ENCODE measurements at regions not wholly inside any gene's neighbourhood (a gene's known extent, or its start where the extent isn't known, plus 50 kb on each side); places are given as distances from the start of the nearest gene placed in this dataset.

DNA sequence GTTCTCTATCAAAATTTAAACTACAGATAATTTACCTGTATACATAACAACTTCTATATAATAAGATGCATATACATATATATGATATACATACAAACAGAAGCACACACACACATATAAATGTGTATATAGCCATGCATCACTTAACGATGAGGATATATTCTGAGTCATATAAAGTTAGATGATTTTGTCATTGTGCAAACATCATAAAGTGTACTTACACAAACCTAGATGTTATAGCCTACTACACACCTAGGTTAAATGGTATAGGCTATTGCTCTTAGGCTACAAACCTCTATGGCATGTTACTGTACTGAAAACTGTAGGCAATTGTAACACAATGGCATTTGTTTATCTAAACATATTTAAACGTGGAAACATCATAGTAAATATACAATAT lies 937.6 kb upstream of the KCND2 start:
- POLR2A ChIA-PET (ENCODE audit: unreplicated experiment), result no interaction called here
- Histone ChIP-seq H3K18ac (ENCODE audit: low read depth, low read length) (no peak overlapping the region), H4K8ac (ENCODE audit: low read depth in 2 of 2, low read length in 2 of 2) (no peak overlapping the region), H3K79me1 (ENCODE audit: low read depth in 1 of 2, low read length in 2 of 2) (no peaks in the 10 kb centered on the region), H3K9ac (ENCODE audit: low read depth, low read length) (no peak overlapping the region), H2BK5ac (ENCODE audit: low read depth, low read length, poor library complexity, severe bottlenecking) (no peak overlapping the region), H2AFZ (replicated peaks; ENCODE audit: low read length, poor library complexity) (no peak overlapping the region), H4K91ac (ENCODE audit: insufficient read depth, low read depth, low read length) (no peak overlapping the region), H3K27ac (ENCODE audit: insufficient read depth, low read length) (no peak overlapping the region), H3K14ac (replicated peaks; ENCODE audit: low read depth, low read length) (no peak overlapping the region), H2BK20ac (ENCODE audit: low read depth, low read length) (no peak overlapping the region), H3K56ac (ENCODE audit: extremely low read depth, insufficient read depth, low read length) (no peak overlapping the region), H2BK120ac (ENCODE audit: low read depth, low read length) (no peak overlapping the region), H3K4me1 (ENCODE audit: control insufficient read depth, insufficient read depth, low read length) (no peaks in the 10 kb centered on the region), H2AK5ac (ENCODE audit: low read depth, low read length) (no peak overlapping the region), H3K4me2 (ENCODE audit: low read depth, low read length) (no peak overlapping the region), H3K27me3 (ENCODE audit: control insufficient read depth, insufficient read depth, low read length) (no peaks in the 10 kb centered on the region), H3K4me3 (ENCODE audit: insufficient read depth, low read depth, low read length) (no peak overlapping the region), H2AK9ac (replicated peaks; ENCODE audit: low read depth, low read length, poor library complexity) (no peak overlapping the region), H3K36me3 (ENCODE audit: control insufficient read depth, insufficient read depth, low read length) (no peaks in the 10 kb centered on the region), H4K5ac (ENCODE audit: low read depth, low read length) (no peak overlapping the region), H3K9me3 (ENCODE audit: control insufficient read depth, insufficient read depth, low read length) (peaks cover 3% of the 10 kb centered on the region), H3K9me1 (ENCODE audit: insufficient read depth, low read length) (no peaks in the 10 kb centered on the region), H3K4ac (ENCODE audit: low read depth, low read length) (no peak overlapping the region), H3K23ac (ENCODE audit: low read depth, low read length) (no peak overlapping the region), H2BK15ac (ENCODE audit: low read depth, low read length) (no peak overlapping the region), H4K20me1 (ENCODE audit: insufficient read depth, low read length) (no peaks in the 10 kb centered on the region)
- dilution Hi-C loops (cut with HindIII; ENCODE audit: low sequenced_read_pairs, unreplicated experiment) (no loop called here), intact Hi-C loops (cut with micrococcal nuclease) (no loop called here), in situ Hi-C loops (cut with MboI; ENCODE audit: low sequenced_read_pairs) (no loop called here)
- DNase-seq (no peak), ATAC-seq (ENCODE audit: low read depth) (no peak)
- no TSS peak for BruUV-seq (replicated peaks)
- CTCF ChIA-PET, result no interaction called here
- no CpG with 5 or more reads among the region's 2 CpGs for WGBS, 2 experiments (ENCODE audit: extremely low coverage in 2 of 2, insufficient read length in 1 of 2)
- TF ChIP-seq RAD21 (IDR thresholded peaks at IDR 0.05; ENCODE audit: low read length) (no peak), NFE2L2 (IDR thresholded peaks at IDR 0.05; ENCODE audit: low read depth, low read length) (no peak), CHD1 (IDR thresholded peaks at IDR 0.05; ENCODE audit: low read depth, low read length) (no peak), BHLHE40 (IDR thresholded peaks at IDR 0.05; ENCODE audit: low read depth, low read length) (no peak), CEBPB (IDR thresholded peaks at IDR 0.05; ENCODE audit: low read depth, low read length) (no peak), RCOR1 (IDR thresholded peaks at IDR 0.05; ENCODE audit: insufficient replicate concordance, low read length) (no peak), SMC3 (IDR thresholded peaks at IDR 0.05; ENCODE audit: low read depth, low read length) (no peak), MAZ (IDR thresholded peaks at IDR 0.05; ENCODE audit: borderline replicate concordance, low read depth, low read length) (no peak), FOS (IDR thresholded peaks at IDR 0.05; ENCODE audit: low read depth, low read length) (no peak), MXI1 (IDR thresholded peaks at IDR 0.05; ENCODE audit: borderline replicate concordance, low read depth, low read length) (no peak), RFX5 (IDR thresholded peaks at IDR 0.05; ENCODE audit: low read depth, low read length) (no peak), POLR2A (IDR thresholded peaks at IDR 0.05; ENCODE audit: low read depth, low read length) (no peak), MAFK (IDR thresholded peaks at IDR 0.05; ENCODE audit: low read depth, low read length) (no peak)
- TF ChIP-seq, protein P1, sequence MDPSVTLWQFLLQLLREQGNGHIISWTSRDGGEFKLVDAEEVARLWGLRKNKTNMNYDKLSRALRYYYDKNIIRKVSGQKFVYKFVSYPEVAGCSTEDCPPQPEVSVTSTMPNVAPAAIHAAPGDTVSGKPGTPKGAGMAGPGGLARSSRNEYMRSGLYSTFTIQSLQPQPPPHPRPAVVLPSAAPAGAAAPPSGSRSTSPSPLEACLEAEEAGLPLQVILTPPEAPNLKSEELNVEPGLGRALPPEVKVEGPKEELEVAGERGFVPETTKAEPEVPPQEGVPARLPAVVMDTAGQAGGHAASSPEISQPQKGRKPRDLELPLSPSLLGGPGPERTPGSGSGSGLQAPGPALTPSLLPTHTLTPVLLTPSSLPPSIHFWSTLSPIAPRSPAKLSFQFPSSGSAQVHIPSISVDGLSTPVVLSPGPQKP (IDR thresholded peaks at IDR 0.05; ENCODE audit: borderline replicate concordance, low read depth, low read length), result no peak
- TF ChIP-seq, protein P2, sequence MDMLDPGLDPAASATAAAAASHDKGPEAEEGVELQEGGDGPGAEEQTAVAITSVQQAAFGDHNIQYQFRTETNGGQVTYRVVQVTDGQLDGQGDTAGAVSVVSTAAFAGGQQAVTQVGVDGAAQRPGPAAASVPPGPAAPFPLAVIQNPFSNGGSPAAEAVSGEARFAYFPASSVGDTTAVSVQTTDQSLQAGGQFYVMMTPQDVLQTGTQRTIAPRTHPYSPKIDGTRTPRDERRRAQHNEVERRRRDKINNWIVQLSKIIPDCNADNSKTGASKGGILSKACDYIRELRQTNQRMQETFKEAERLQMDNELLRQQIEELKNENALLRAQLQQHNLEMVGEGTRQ (IDR thresholded peaks at IDR 0.05; ENCODE audit: low read depth, low read length), result no peak
- TF ChIP-seq, protein P3, sequence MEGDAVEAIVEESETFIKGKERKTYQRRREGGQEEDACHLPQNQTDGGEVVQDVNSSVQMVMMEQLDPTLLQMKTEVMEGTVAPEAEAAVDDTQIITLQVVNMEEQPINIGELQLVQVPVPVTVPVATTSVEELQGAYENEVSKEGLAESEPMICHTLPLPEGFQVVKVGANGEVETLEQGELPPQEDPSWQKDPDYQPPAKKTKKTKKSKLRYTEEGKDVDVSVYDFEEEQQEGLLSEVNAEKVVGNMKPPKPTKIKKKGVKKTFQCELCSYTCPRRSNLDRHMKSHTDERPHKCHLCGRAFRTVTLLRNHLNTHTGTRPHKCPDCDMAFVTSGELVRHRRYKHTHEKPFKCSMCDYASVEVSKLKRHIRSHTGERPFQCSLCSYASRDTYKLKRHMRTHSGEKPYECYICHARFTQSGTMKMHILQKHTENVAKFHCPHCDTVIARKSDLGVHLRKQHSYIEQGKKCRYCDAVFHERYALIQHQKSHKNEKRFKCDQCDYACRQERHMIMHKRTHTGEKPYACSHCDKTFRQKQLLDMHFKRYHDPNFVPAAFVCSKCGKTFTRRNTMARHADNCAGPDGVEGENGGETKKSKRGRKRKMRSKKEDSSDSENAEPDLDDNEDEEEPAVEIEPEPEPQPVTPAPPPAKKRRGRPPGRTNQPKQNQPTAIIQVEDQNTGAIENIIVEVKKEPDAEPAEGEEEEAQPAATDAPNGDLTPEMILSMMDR (conservative IDR thresholded peaks at IDR 0.05; ENCODE audit: low read depth, low read length), result no peak

Measured in IMR-90 (cell line).